OCI-LY7 (cell line): ENCODE measurements at regions not wholly inside any gene's neighbourhood (a gene's known extent, or its start where the extent isn't known, plus 50 kb on each side); places are given as distances from the start of the nearest gene placed in this dataset.

Experiments
- BruUV-seq: library from RNA; stranded (reverse); fragments of 400-500 nt; replicated peaks from 2 replicates; lab custom pipeline; 2021; lab: Mats Ljungman, UMichigan
- CTCF ChIA-PET: fragments of 300-600 bp; sonication (Branson Sonifier 250); formaldehyde crosslinking; loops from one replicate; lab custom pipeline; 2022; ENCODE audit warnings: antibody characterized with exemption; ENCODE audit not compliant: unreplicated experiment; lab: Charles Lee
- POLR2A ChIA-PET: fragments of 300-600 bp; sonication (Branson Sonifier 250); formaldehyde crosslinking; loops from one replicate; lab custom pipeline; 2022; ENCODE audit warnings: antibody characterized with exemption; lab: Charles Lee
- DNase-seq: peaks from one replicate; pipeline ENCODE4 v3.0.0-alpha.2; 2015; ENCODE audit warnings: low spot score
- H2AFZ ChIP-seq: fragments of 200-600 bp; sonication (generic), shearing (Covaris generic); 2 replicates; pipeline ENCODE4 v1.6.1; 2014; ENCODE audit warnings: mild to moderate bottlenecking, antibody characterized with exemption, low read length, moderate library complexity
- H3K27ac ChIP-seq: fragments of 200-600 bp; sonication (generic); 2 replicates; pipeline ENCODE4 v1.5.1; 2014; ENCODE audit warnings: mixed run types, low read depth, mild to moderate bottlenecking, moderate library complexity, low read length, inconsistent platforms; ENCODE audit not compliant: poor library complexity, severe bottlenecking
- H3K36me3 ChIP-seq: fragments of 200-600 bp; sonication (generic); 2 replicates; pipeline ENCODE4 v1.6.1; 2014; ENCODE audit warnings: mild to moderate bottlenecking, antibody characterized with exemption, low read length, moderate library complexity, mixed read lengths; ENCODE audit not compliant: insufficient read depth
- H3K4me1 ChIP-seq: fragments of 200-600 bp; sonication (generic); 2 replicates; pipeline ENCODE4 v1.5.1; 2014; ENCODE audit warnings: mild to moderate bottlenecking, low read length; ENCODE audit not compliant: insufficient read depth, poor library complexity, severe bottlenecking
- H3K4me2 ChIP-seq: fragments of 200-600 bp; sonication (generic); 2 replicates; pipeline ENCODE4 v1.6.1; 2014; ENCODE audit warnings: mild to moderate bottlenecking, low read length
- H3K4me3 ChIP-seq: fragments of 200-600 bp; sonication (generic); 2 replicates; pipeline ENCODE4 v1.5.1; 2014; ENCODE audit warnings: mild to moderate bottlenecking, low read depth, low read length; ENCODE audit not compliant: poor library complexity, severe bottlenecking
- H3K79me2 ChIP-seq: fragments of 200-600 bp; sonication (generic); 2 replicates; pipeline ENCODE4 v1.6.1; 2016; ENCODE audit warnings: low read depth, mild to moderate bottlenecking, low read length, moderate library complexity, mixed read lengths; ENCODE audit not compliant: insufficient read depth
- H3K9me2 ChIP-seq: fragments of 200-600 bp; sonication (generic); 2 replicates; pipeline ENCODE4 v1.6.1; 2016; ENCODE audit warnings: mild to moderate bottlenecking, low read length, mixed read lengths; ENCODE audit not compliant: insufficient read depth
- H3K9me3 ChIP-seq: fragments of 200-600 bp; sonication (generic); 2 replicates; pipeline ENCODE4 v1.6.1; 2014; ENCODE audit warnings: mild to moderate bottlenecking, mixed run types, low read length, mixed read lengths
- H4K20me1 ChIP-seq: fragments of 200-600 bp; sonication (generic); 2 replicates; pipeline ENCODE4 v1.6.1; 2014; ENCODE audit warnings: mild to moderate bottlenecking, antibody characterized with exemption, low read length, moderate library complexity, mixed read lengths; ENCODE audit not compliant: insufficient read depth
- CTCF ChIP-seq: fragments of 200-600 bp; sonication (generic); conservative IDR thresholded peaks from 2 replicates; pipeline ENCODE4 v1.5.1; 2014; ENCODE audit warnings: mild to moderate bottlenecking, antibody characterized with exemption, low read length, moderate library complexity, mixed read lengths
- EZH2phosphoT487 ChIP-seq: fragments of 200-600 bp; sonication (generic); IDR thresholded peaks from 2 replicates; pipeline ENCODE4 v1.6.1; 2018; ENCODE audit warnings: low read depth, borderline replicate concordance, mild to moderate bottlenecking, mixed run types, antibody characterized with exemption, low read length, moderate library complexity, mixed read lengths
- intact Hi-C: fragments of 100-400 bp; cut with micrococcal nuclease; formaldehyde crosslinking; loops from one replicate; pipeline ENCODE4 v1.10.0; 2022; ENCODE audit not compliant: unreplicated experiment

GRCh38 chr12:38538319-38538718 is 221.7 kb downstream of the ALG10B start:
- H3K4me1 ChIP-seq: no peaks in the 10 kb centered on the region
- H4K20me1 ChIP-seq: no peaks in the 10 kb centered on the region
- no peaks in the 10 kb centered on the region for H3K9me2 ChIP-seq
- no TSS peak for BruUV-seq
- DNase-seq: no peak
- no peak overlapping the region for H3K27ac ChIP-seq
- no peak overlapping the region for H2AFZ ChIP-seq
- H3K4me2 ChIP-seq: no peak overlapping the region
- H3K36me3 ChIP-seq: no peaks in the 10 kb centered on the region
- H3K4me3 ChIP-seq: no peak overlapping the region
- no peaks in the 10 kb centered on the region for H3K9me3 ChIP-seq
- no peaks in the 10 kb centered on the region for H3K79me2 ChIP-seq
- TF ChIP-seq EZH2phosphoT487 (no peak), CTCF (no peak)
- intact Hi-C loops: no loop called here
- CTCF ChIA-PET: no interaction called here
- POLR2A ChIA-PET: no interaction called here

GRCh38 chr12:38540156-38540555 is 223.6 kb downstream of the ALG10B start:
- DNase-seq: no peak
- no peaks in the 10 kb centered on the region for H3K9me2 ChIP-seq
- no peak overlapping the region for H3K27ac ChIP-seq
- H3K79me2 ChIP-seq: no peaks in the 10 kb centered on the region
- TF ChIP-seq EZH2phosphoT487: no peak
- no peak for TF ChIP-seq CTCF
- H3K4me1 ChIP-seq: no peaks in the 10 kb centered on the region
- H4K20me1 ChIP-seq: no peaks in the 10 kb centered on the region
- intact Hi-C loops: no loop called here
- no peak overlapping the region for H3K4me3 ChIP-seq
- POLR2A ChIA-PET: no interaction called here
- BruUV-seq: no TSS peak
- no peaks in the 10 kb centered on the region for H3K36me3 ChIP-seq
- H3K9me3 ChIP-seq: no peaks in the 10 kb centered on the region
- no peak overlapping the region for H2AFZ ChIP-seq
- CTCF ChIA-PET: no interaction called here
- H3K4me2 ChIP-seq: no peak overlapping the region

- no peak overlapping the region for H3K4me3 ChIP-seq
- no peak overlapping the region for H3K27ac ChIP-seq
- TF ChIP-seq EZH2phosphoT487 (no peak), CTCF (no peak)
- H3K4me1 ChIP-seq: no peaks in the 10 kb centered on the region
- no peaks in the 10 kb centered on the region for H3K9me2 ChIP-seq
- no peaks in the 10 kb centered on the region for H3K9me3 ChIP-seq
- no peak overlapping the region for H3K4me2 ChIP-seq
- ChIA-PET POLR2A (no interaction called here), CTCF (no interaction called here)
- no peaks in the 10 kb centered on the region for H3K79me2 ChIP-seq
- DNase-seq: no peak
- intact Hi-C loops: no loop called here
- H3K36me3 ChIP-seq: no peaks in the 10 kb centered on the region
- no TSS peak for BruUV-seq
- H2AFZ ChIP-seq: no peak overlapping the region
- no peaks in the 10 kb centered on the region for H4K20me1 ChIP-seq
Observed at GRCh38 chr12:38541849-38542248, 225.3 kb downstream of the ALG10B start.
